ENCODE measurements at regions not wholly inside any gene's neighbourhood (a gene's known extent, or its start where the extent isn't known, plus 50 kb on each side); places are given as distances from the start of the nearest gene placed in this dataset.

DNA sequence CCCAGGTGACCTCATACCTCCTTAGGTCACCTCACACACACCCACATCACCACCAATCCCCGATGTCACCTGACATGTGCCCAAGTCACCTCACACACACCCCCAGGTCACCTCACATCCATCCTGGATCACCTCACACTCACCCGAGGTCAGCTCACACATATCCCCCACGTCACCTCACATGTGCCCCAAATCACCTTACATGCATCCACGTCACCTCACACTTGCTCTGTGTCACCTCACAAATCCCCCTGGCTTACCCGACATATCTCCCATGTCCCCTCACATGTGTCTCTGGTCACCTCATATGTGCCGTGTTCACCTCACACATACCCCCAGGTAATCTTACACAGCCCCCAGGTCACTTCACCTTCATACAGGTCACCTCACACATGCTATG is 864.6 kb downstream of the TMEM121 start:
- no peak for TF ChIP-seq POLR2A (IDR thresholded peaks at IDR 0.05; ENCODE audit: low read depth, low read length)
- no peak for TF ChIP-seq TAF1 (IDR thresholded peaks at IDR 0.05; ENCODE audit: borderline replicate concordance, low read depth, low read length)
- TF ChIP-seq POLR2AphosphoS5 (IDR thresholded peaks at IDR 0.05; ENCODE audit: low read depth, low read length): no peak
